ENCODE measurements at regions not wholly inside any gene's neighbourhood (a gene's known extent, or its start where the extent isn't known, plus 50 kb on each side); places are given as distances from the start of the nearest gene placed in this dataset.
"Not testable (repeated sequence)": the region's sequence is repeated elsewhere in the genome, so short reads cannot be mapped to it uniquely, and the experiment has no call there.

- no peak for DNase-seq
Measured at GRCh38 chr2:239736358-239737143, 288.6 kb downstream of the NDUFA10 start.

DNA sequence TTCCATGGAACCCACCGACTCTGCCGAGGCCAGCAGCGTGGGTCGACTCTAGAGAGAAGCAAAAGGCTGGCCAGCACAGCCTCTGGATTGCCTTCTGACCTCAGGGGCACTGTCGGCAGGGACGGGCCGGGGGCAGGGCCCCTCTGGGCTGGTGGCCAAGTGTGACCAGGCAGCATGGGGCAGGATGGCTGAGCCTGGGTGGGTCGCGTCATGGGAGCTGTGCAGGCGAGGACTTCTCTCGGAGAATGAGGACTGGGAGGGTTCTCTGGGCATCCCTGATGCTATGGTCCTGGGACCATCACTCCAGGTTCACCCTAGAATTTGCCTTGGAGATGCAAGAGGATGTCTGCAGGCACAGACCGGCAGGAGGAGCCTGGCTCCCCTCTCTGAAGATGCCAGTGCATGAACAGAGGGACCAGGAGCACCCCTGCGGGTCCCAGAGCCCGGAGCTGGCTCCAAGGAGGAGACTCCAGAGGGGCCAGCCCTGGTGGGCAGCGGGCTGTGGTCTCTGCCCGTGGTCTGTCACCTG, 289.2 kb downstream of the NDUFA10 start:
- no peak for DNase-seq

- no peak for DNase-seq
Measured at GRCh38 chr2:239735131-239735828, 289.9 kb downstream of the NDUFA10 start.

- no peak for DNase-seq
Measured at GRCh38 chr2:239734436-239735005, 290.6 kb downstream of the NDUFA10 start.

- no peak for DNase-seq
Measured at GRCh38 chr2:239732666-239733010, 292.5 kb downstream of the NDUFA10 start.

GRCh38 chr2:239731998-239732665, 293.0 kb downstream of the NDUFA10 start:
- no peak for DNase-seq

- no peak for DNase-seq
Measured at GRCh38 chr2:239731422-239731821, 293.7 kb downstream of the NDUFA10 start.

GRCh38 chr2:239730897-239731296, 294.2 kb downstream of the NDUFA10 start:
- no peak for DNase-seq

GRCh38 chr2:239730567-239730882, 294.6 kb downstream of the NDUFA10 start:
- DNase-seq: not testable (repeated sequence)

DNA sequence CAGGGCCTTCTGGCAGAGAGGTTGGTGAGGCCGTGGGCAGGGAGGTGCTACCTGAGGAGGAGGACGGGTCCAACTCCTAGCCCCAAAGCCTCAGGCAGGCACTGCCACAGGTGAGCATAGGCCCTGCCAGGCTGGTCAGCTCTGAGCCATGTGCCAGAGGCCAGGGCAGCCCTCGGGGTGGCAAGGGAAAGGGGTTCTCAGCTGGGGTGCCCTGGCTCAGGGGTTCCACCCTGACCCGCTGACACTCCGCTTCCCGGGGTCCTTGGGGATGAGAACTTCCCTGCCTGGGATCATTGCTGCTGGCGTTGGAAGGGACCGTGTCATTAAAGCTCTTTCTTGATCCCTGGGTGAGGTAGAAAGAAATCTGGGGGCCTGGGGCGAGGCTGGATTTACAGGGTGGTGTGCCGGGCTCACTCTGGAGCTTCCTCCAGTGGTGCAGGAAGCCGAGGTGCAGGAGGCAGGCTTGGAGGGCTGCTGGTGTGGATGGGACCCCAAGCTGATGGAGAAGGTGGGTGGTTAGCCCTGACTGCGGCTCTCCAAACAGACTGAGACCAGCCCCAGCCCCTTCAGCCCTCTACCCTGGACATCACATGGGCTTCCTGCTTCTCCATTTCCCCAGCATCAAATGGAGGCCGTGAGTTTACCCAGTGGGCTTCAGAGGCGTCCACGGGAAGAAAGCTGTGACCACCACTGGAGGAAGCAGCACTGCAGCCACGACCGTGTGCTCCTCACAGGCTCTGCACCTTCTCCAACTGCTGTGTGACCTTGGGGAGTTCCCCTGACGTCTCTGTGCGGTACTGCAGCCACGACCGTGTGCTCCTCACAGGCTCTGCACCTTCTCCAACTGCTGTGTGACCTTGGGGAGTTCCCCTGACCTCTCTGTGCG, 295.2 kb downstream of the NDUFA10 start:
- DNase-seq: no peak

GRCh38 chr2:239729151-239729550, 296.0 kb downstream of the NDUFA10 start:
- no peak for DNase-seq

- no peak for DNase-seq
Measured at GRCh38 chr2:239728751-239729150, 296.4 kb downstream of the NDUFA10 start.

DNA sequence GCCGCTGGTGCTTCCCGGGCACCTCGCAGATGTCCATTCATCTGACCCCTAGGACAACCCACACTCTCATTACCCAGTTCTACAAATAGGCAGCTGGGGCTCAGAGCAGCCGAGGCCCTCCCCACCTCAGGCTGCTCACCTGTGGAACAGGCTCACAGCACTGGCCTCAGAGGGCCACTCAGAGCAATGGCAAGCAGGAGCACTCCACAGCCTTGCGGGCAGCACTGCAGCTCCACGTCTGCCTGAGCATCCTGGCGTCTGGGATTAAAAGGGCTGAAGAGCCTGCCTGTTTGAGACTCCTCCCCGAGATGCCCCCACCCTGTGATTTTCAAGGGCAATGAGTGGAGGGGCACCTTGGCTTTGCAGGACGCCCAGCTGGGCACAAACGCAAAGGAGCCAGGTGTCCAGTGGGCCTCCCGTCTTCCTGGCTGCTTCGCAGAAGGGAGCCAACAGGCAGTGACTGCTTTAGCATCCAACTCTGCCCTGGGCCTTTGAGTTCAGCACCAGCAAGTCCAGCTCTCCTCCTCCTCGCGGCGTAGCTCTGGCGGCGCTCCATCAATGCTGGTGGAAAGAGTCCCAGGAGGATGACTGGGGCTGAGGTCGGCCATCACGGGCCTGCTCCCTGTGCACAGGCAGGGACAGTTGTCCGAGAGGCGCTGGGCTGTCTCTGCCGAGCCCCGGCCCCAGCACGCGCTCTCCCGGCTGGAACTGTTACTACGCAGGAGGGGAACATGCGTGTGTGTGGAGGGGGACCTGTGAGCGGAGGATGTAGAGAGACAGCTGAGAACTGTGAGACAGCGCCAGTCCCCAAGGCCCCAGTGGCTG, 297.2 kb downstream of the NDUFA10 start:
- no peak for DNase-seq

DNA sequence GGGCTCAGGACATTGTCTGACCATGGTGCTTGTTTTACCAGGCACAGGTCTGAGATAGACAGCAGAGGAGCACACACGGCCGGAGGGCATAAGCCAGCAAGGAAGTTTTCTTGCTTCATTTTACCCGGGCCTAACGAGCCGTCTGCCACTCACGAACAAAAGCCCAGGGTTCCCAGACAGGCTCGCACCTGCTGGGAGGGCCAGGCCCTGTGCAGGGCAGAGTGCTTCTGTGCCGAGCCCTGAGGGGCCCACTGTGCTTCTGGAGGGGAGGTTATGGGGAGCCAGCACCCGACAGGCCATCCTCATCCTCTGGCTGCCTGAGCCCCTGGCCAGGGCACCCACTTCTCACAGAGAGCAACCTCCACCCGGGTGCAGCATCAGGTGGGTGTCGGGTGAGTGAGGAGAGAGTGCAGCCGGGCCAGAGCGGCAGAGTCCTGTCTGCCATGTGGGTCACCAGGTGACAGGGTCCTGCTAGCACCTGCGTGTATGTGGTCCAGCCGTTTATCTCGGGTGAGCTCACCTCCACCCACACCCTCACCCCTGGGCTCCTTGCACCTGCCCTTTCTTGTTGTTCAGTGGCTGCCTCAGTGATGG, 297.9 kb downstream of the NDUFA10 start:
- DNase-seq: no peak

DNA sequence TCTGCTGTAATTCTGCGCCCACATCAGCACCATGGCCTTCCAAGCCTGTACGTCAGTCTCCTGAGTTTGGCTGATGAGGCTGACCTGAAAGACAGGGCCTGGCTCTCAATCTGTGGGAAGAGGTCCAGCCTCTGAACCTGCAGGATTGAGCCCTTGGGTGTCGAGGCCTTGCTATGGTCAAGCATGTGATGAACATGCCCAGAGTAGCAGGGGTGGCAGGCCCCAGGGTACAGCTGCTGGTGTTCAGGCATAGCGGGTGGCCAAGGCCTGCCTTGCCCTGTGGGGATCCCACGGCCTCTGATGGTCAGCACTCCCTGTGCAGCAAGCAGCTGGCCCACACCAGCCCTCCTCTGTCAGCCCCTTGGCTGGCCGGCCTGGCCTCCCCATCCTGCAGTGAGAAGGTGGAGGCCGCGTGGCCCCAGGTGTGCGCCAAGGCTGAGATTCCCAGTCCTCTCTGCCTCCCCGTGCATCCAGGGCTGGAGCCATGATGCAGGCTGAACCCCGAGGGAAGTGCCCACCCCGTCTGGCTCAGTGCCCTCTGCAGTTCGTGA, 298.4 kb downstream of the NDUFA10 start:
- DNase-seq: no peak

DNA sequence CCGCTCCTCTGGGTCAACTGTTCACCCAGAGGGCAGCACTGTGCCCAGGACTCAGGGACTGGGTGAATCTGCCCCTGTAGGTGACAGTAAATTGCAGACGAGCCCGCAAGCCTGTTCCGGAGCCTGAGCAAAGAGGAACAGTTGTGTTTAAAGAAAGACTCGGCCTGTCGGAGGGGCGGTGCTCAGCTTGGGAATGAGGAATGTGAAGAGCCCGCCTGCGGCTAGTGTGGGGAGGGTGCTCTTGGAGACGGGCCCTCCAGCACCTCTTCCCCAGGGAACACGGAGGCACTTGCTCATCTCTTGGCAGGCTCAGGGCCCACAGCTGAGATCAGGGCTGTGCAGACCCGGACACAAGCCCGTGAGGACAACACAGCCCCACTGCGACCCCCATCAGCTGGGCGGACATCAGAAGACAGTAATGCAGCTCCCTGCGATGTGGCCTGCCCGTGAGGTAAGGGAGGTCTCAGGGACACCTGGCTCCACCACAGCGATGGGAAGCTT, 299.0 kb downstream of the NDUFA10 start:
- DNase-seq: no peak

- no peak for DNase-seq
Measured at GRCh38 chr2:239725551-239725890, 299.6 kb downstream of the NDUFA10 start.

DNA sequence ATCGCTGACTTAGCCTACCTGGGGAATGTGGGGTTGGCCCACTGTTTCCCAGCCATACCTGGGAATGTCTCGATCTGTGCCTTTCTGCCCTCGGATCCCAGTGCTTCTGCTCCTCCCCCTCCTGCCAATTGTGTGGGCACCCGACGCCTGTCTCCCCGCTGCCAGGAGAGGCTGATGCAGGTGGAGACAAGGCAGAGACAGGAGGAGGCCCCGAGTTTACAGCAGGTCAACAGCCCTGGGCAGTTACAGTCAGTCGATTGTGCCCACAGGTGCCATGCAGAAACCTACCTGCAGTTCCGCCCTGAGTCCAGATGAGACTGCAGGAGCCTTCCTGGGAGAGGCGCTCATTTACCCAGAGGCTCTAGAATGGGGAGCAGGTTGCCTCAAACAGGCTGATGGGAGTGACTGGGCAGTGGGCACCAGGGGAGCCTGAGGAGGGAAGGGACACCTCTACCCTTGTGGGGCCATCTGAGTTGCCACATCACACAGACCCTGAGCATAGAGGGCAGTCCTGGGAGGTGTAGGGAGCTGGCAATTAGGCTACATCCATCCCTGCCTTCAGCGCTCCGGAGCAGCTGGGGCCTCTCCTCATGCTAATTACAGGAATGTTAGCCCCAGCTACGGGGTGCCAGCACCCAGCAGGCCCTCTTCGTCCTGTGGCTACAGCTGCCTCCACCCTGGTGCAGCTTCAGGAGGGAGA, 300.1 kb downstream of the NDUFA10 start:
- DNase-seq: no peak

- no peak for DNase-seq
Measured at GRCh38 chr2:239724194-239724849, 300.8 kb downstream of the NDUFA10 start.
